ENCODE measurements at regions not wholly inside any gene's neighbourhood (a gene's known extent, or its start where the extent isn't known, plus 50 kb on each side); places are given as distances from the start of the nearest gene placed in this dataset.

DNA sequence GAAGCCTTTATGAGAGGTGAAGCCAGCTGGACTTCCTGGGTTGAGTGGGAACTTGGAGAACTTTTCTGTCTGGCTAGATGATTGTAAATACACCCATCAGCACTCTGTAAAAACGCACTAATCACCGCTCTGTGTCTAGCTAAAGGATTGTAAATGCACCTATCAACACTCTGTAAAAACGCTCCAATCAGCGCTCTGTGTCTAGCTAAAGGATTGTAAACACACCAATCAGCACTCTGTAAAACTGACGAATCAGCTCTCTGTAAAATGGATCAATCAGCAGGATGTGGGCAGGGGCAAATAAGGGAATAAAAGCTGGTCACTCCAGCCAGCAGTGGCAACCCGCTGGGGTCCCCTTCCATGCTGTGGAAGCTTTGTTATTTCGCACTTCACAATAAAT is 163.6 kb upstream of the SLC39A10 start:
- DNase-seq = no peak

DNA sequence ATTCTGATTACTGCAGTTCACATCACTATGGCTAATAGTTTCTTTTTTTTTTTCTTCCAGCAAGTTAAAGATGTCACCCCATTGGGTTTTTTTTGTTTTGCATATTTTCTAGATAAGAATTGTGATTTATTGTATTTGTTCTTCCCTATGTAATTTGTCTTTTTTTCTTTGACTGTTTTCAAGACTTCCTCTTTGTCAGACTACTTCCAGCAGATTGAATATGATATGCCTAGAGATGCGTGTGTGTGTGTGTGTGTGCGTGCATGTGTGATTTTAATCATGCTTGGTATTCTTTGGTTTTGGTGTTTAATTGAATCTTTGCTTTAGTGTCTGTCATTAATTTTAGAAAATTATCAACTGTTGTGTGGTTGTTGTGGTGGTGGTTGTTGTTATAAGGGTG is 166.7 kb upstream of the SLC39A10 start:
- no peak for DNase-seq

DNA sequence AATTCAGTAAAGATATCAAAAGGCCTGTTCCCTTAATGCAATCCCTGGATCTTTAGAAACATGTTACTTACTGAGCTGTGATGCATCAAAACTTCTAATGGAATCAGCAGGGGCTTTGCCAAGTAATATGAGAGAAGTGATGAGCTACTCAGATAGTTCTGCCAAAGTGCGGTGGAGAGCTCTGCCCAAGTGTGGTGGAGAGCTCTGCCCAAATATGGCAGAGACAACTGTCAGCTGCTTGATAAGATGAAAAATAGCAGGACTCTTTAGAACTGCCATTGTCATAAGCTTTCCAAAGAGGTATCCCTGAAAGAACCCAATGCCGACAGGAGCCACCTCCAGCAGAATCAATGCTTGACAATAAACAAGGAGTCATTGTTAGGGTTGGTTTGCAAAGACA is 167.9 kb upstream of the SLC39A10 start:
- no peak for DNase-seq

DNA sequence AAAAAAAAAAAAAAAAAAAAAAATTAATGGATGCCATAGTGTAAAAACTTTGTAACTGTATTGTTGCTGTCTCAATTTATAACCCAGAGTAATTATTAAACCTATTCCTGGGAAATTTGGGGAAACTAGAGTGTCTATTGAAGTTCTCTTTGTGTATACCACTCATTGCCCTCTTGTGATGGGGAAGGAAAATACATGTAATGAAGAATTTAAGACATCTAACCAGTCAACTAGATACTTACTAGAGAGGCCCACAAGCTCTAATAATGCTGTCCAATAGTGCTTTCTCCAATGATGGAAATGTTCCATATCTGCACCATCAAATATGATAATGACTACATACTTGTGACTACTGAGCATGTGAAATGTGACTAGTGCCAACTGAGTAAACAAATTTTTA is 168.5 kb upstream of the SLC39A10 start:
- DNase-seq = no peak

DNA sequence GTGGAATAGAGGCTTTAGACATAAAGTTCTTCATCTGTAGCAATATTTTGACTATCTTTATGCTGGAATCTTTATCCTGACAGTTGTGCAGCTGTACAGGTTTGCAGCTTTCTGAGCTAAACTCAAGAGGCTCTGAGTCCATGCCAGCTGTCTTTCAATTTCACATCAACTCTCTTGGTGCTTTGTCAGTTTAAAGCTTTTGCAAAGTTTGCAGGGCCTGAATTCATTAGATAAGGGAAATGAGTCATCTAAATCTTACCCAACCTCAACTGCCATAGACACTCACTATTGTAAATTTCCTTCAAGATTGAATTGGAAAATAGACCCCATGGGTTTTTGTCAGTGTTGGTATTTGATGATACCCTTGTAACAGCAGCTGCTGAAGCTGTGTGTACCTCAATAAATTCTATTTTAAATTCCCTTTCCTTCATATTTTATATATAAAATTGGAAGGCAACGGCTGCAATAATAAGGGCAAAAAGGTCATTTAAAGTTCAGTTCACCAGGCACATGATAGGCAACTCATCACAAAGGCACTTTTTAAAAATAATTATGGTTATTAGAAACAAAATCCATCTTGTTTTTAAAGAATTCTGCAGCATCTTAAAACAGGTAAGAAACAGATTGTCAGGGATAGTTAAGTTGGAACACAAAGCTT is 169.9 kb upstream of the SLC39A10 start:
- DNase-seq = no peak

DNA sequence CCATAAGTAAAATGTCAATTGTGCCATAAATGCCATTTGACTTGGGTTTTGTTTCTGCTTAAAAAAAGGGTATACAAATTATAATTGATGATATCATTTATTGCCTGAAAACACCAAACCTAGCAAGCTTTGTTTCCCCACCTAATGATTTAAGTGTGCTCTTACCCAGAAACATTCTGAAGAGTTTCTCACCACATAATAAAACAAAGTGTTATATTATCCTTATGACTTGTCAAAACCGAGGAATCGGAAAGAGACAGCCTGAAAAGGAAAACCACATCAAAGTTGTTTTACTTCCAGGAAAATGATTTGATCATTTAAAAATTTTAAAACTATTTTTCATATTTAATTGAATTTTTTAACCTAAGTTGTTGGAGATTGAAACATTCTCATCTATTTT is 170.5 kb upstream of the SLC39A10 start:
- DNase-seq = no peak

DNA sequence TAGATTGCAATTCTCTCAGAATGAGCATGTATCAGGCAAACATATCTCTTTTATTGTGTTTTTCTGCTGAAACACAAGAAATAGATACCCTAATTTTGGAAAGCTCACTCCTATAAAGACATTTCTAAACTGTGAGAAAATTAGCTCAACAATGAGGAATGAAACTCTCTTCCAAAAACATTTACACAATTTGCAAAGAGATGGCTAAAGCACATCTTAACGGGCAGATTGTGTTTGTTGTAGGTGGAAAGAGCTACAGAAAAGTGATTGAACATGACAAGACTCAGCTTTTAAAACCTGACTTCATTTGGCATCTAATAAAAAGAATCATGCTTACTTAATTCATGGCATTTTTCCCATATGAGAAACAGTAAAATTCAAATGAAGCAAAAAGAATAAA is 175.0 kb upstream of the SLC39A10 start:
- no peak for DNase-seq

DNA sequence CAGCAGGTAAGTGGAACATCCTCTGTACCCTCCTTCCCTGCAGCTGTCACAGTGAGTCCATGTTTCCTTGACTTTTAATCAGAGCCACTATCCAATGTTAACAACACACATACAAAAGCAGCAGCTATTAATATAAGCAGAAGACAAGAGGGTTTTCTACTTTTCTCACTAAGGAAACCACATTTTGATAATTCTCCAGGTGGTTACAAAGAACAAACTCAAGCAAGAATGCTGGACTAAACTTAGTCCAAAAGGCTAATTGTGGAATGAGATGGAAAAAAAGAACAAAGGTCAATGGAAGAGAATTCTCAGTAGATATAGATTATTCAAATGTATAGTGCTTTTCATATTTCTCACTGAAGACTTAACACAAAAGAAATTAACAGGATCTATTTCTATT is 176.9 kb upstream of the SLC39A10 start:
- no peak for DNase-seq

DNA sequence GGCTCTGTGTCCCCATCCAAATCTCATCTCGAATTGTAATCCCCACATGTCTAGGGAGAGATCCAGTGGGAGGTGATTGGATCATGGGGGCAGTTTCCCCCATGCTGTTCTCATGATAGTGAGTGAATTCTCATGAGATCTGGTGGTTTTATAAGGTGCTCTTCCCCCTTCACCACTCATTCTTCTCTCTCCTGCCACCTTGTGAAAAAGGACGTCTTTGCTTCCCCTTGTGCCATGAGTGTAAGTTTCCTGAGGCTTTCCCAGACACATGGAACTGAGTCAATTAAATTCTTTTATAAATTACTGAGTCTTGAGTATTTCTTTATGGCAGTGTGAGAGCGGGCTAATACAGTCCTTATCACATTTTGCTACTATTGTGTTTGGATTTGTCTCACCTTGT is 177.6 kb upstream of the SLC39A10 start:
- DNase-seq = no peak

DNA sequence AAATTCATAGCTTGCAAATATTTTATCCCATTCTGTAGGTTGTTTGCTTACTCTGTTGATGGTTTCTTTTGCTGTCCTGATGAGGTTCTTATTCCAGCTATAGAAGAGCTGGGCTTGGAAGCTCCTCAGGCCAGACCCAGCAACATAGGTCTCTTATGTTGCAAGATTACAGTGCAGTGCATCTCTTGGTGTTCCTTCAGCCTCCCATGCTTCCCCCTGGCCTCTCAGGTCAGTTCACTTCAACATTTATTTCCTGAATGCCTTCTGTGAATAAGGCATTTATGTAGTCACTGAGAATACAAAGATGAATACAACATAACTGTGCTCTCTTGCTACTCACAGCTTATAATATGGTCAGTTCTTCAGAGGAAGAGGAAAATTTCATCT is 179.0 kb upstream of the SLC39A10 start:
- no peak for DNase-seq

DNA sequence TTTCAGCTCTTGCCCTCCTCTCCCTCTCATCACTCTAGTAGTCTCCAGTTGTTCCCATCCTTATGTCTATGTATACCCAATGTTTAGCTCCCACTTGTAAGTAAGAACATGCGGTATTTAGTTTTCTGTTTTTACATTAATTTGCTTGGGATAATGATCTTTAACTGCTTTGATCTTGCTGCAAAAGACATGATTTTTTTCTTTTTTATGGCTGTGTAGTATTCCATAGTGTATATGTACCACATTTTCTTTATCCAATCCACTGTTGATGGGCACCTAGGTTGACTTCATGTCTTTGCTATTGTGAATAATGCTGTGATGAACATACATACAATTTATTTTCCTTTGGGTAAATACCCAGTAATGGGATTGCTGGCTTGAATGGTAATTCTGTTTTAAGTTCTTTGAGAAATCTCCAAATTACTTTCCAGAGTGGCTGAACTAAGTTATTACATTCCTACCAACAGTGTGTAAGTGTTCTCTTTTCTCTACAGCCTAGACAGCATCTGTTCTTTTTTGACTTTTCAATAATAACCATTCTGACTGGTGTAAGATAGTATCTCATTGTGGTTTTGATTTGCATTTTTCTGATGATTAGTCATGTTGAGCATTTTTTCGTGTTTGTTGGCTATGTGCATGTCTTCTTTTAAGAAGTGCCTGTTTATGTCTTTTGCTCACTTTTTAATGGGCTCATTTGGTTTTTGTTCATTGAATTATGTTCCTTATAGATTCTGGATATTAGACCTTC is 179.6 kb upstream of the SLC39A10 start:
- no peak for DNase-seq

DNA sequence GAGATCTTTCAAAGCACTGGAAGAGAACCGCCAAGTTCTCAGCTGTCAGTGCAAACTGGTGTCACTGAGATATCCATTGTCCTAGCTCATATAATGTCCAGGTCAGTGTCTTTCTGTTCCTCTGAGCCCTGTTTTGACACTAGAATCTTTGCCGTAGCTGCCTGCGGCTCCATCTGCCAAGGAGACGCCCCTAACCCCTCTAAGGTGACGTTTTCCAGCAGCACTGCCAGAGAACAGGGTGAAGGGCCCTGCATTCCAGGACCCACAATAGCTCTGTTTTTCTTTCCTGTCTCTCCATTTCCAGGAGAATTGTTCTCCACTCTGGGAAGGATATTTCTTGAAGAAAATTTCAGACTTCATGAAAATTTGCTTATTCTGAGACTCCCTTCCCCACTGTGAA is 181.7 kb upstream of the SLC39A10 start:
- DNase-seq = no peak

DNA sequence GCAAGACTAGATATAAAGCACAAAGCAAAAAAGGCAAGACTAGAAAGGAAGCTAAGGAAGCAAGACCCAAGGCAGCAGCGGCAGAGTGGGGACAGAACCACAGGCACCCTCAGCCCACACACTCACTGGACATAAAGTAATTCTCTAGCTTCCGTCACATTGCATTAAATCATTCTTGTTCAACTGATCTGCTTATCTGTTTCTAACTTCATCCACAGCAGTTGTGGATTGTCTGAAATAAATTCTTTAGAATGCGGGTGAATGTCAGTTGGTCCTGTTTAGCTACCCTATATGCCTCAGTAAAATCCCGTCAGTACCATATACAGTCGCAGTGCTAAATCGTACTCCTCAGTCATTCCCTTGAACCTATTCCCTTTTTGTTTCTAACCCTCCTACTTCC is 183.2 kb upstream of the SLC39A10 start:
- no peak for DNase-seq

DNA sequence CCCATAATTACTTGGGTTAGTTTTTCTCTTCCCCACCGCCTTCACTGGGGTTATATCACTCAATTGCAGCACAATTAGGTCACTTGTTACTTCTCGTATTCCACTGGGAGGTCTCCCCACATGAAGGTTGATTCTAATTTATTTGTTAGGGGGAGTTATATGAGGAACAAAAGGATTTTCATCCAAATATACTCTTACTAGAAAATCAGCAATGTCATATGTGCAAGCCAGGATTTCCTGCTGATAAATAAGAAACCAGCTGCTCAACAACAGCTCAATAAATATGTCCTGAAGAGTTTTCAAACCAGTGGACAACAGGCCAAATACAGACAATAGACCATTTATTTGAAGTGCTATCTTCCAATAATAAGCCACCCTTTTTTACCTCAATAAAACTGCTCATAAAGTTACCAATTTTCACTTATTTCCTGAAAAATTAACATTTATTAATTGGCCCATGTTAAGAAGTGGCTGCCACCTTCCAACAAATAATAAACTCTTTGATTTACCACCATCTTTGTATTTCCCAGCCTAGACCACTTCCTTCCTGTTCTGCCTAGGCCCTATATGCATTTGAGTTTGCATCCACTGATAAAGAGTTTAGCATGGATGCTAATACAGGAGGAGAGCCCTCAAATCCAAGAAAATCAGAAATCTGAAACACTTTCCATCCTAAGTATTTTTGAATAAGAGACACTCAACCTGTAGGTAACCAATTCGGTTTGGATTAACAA is 184.4 kb upstream of the SLC39A10 start:
- DNase-seq = no peak

DNA sequence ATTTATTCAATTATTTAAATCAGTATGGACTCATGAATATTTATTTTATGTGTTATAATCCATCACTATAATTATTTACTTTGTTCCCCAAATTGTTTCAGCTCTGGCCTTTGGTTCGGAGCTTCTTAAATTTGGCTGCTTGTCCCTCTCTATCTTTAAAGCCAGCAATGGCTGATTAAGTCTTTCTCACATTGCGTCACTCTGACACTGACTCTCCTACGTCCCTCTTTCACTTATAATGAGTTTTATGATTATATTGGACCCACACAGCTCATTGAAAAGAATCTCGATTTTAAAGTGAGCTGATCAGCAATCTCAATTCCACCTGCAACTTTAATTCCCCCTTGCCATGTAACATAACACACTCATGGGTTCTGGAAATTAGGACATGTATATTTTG is 185.2 kb upstream of the SLC39A10 start:
- no peak for DNase-seq

DNA sequence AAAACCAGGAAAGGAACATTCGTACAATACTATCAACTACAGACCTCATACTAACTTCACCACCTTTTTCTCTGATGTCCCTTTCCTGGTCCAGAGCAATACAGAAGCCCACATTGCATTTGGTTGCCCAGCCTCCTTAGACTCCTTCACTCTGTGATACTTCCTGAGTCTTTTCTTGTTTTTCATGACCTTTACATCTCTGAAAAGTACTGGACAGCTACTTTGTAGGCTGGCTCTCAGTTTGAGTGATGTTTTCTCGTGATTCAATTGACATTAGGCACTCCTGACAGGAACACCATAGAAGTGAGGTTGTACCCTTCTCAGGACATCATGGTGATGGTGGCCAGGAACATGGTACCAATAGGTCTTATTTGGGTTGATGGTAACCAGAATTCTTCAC is 185.9 kb upstream of the SLC39A10 start:
- no peak for DNase-seq

DNA sequence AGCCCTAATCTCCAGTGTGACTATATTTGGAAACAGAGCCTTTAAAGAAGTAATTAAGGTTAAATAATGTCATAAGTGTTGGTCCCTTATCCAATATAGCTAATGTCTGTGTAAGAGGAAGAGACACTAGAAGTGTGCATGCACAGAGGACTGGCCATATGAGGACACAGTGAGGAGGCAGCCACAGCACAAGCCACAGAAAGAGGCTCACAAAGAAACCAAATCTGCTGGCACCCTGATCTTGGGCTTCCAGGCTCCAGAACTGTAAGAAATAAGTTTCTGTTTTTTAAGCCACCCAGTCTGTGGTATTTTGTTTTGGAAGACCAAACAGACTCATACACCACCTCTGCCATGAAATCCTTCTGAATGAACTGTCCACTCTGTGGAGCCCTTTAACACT is 186.4 kb upstream of the SLC39A10 start:
- DNase-seq = no peak

DNA sequence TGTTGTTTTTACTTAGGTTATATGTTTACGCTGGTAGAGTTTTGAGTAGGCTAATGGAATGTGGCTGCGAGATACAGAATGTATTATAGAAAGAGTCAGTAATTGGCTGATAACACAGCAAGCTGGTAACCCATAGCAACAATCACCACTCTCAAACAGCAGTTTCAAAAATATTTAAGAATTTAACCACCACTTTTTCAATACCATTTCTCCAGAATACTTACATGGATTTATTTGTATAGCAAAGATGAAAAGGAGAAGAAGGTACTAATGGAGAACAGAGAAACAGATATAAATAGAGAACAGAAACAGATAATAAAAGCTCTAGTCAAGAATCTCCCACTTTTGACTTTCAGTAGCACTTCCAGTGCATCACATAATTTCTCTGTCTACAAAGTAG is 188.3 kb upstream of the SLC39A10 start:
- DNase-seq = no peak

DNA sequence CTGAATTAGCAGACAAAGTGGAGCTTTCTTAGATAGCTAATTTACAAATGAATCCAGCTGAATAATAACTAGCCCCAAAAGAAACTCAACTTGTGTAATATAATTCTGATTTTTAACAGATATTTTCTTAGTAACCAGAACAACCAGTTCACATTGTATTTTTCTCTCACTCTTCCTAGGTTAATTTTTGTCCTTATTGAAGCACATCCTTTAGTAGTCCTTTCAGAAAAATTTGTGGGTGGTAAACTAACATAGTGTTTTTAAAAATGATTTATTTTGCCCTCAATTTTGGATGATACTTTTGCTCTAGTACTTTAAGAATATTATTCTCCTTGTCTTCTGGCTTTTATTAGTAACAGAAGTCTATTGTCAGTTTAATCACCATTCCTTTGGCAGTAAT is 190.6 kb upstream of the SLC39A10 start:
- DNase-seq = no peak

DNA sequence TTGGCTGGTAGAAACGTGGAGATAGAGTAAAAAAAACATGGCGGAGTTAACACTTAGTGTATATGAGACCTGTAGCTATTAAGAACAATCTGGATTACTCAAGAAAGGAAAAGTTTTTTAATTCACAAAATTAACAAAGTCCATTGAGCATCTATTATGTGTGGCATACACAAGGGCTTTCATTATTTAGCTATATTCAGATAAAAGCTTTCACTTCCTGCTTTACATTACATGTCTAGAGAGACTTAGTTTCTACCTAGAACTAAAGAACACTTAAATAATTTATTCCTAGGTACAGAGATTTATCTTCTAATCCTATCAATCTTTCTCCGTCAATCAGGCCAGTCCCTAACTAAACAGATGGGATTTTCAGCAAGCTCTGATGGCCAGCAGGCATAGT is 196.0 kb upstream of the SLC39A10 start:
- DNase-seq = no peak

DNA sequence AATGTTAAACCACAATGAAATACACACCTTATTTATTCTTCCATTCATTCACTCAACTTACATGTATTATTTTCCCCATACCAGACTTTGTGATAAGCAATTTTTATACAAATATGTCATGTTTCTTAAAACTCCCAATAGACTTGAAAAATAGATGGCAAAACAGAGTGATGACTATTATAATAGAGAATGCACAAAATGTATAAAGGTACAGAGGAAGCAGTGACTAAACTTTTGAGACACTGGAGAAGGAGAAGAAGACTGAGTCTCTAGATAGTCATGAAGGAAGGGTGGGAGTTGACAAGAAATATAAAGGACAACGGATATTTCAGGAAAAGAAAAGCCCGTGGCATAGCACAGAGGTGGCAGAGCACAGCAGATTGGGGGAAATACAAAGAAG is 198.1 kb upstream of the SLC39A10 start:
- DNase-seq = no peak

DNA sequence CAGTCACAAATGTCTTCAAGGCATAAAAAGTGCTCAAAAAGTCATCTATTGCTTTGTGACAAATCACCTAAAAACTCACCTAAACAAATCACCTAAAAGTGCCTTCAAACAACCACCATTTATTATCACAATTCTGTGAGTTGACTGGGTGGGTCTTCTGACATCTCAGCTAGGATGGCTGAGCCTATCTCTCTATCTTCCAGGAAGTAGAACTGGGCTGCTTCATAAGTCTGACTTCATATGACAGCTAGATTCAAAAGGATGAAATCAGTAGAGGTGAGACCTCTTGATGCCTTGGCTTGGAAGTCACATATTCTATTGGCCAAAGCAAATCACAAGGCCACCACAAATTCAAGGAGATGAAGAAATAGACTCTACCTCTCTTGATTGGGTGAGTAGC is 199.2 kb upstream of the SLC39A10 start:
- no peak for DNase-seq

DNA sequence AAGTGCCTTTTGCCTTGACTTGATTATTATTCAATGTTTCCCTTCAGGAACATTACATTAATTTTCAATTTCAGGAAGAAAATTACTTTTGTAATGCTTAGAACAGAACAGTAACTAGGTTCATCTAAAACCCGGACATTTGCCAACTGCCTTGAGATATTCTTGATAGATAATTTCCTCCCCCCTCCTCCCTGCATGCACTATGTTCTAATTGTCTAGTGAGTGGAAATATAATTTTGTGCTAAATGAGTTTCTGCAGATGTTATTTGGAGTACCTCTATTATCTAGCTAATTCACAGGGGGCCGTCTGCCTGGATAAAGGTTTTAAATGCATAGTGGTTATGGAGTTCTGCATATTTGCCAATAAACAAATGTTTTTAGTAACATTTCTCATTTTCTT is 200.3 kb upstream of the SLC39A10 start:
- DNase-seq = no peak

DNA sequence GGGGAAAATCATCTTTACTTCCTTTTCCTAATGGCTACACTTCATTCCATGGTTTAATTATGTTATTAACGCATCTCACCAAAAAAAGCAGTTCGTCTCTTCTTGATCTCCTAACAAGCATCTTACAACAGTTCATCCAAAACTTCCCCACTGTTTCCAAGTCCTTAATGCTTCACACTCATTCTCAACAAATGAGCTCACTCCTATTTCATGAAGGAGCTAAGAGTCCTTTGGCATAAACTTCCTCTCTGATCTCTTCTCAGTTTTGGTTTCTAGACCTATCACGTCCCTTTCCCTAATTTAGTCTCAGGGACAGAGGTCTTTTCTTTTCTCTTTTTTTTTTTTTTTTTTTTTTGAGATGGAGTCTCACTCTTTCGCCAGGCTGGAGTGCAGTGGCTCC is 205.9 kb upstream of the SLC39A10 start:
- no peak for DNase-seq

Data from 8988T (cell line).